GM19463 (cell line): ENCODE measurements at regions not wholly inside any gene's neighbourhood (a gene's known extent, or its start where the extent isn't known, plus 50 kb on each side); places are given as distances from the start of the nearest gene placed in this dataset.

ENCODE experiments used
- ATAC-seq: cut with Tn5 transposase; IDR thresholded peaks from one replicate; pipeline ENCODE4 v1.9.1; 2021; ENCODE audit warnings: mild to moderate bottlenecking, moderate library complexity; ENCODE audit not compliant: unreplicated experiment

DNA sequence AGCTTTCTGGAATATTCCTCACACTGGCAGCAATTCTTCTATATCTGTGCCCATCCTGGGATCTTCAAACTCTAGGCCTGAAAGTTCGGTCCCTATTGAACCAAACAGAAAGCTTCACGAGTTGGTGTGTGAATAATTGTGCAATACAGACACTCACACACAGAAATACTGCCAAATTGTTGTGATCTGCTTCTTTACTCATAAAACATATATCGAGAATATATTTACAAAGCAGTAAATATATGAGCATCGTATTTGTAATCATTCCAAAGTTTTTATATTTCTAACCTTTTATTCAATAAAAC, 56.6 kb upstream of the BEX4 start:
- ATAC-seq: no peak

DNA sequence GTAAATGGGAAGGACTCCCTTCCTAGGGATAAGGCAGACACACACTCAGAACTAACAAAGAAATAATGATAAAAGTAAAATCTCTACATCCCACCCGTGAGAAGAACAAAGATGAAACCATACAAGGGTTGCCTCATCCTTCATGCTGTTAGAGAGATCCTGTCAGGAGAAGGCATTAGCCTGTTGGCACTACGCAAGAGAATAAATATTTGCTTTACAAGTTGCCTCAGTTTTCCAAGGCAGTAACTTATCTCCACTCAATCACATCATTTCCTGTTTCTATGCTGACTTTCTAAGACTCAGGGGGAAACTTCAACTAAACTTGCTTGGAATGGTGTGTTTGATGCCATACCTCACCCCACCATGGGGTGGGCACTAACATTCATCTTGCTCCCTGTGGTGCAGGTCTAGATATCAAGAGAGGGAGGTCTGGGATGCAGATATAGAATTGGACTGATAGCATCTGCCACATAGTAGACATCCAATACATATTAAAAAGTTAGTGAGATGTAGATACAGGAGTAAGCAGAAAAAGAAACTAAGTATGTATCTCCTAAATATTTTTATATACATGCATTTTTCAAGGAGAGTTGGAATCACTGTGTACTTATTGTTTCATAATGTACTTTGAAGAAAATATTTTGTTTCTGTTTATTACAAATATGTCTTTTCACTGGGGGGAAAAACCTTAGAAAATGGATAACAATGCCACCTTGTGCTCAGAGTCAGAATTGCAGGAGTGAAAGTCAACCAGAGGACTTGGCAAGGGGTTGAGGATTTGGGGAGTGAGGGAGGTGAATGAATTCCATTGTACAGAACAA, 57.2 kb upstream of the BEX4 start:
- no peak for ATAC-seq

DNA sequence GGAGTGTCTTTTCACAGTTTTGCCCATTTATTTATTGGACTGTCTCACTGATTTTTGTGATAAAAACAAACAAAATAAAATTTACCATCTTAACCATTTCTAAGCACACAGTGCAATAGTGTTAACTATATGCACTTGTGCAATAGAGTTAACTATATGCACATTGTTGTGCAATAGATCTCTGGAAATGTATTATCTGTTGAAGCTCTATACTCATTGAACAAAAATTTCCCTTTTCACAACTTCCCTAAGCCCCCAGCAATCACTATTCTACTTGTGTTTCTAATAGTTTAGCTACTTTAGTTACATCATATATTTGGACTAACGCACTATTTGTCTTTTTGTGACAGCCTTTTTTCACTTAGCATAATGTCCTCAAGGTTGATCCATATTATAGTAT, 59.7 kb upstream of the BEX4 start:
- ATAC-seq: no peak

DNA sequence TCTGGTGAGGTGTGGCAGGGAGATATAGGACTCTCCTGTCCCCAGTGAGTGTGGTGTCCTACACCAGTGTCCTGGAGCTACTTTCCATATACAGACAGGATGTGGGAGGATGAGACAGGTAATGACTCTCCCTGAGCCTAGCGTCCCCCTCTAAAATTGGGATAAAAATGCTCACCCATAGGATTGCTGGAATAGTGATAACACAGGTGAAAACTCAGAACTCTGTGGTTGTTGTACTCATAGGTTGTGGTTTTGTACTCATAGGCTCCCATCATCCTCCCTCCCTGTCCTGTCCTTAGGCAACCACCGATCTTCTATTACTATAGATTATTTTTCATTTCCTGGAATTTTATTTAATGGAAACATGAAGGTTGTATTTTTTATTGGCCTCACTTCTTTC, 60.7 kb upstream of the NXF3 start:
- no peak for ATAC-seq

DNA sequence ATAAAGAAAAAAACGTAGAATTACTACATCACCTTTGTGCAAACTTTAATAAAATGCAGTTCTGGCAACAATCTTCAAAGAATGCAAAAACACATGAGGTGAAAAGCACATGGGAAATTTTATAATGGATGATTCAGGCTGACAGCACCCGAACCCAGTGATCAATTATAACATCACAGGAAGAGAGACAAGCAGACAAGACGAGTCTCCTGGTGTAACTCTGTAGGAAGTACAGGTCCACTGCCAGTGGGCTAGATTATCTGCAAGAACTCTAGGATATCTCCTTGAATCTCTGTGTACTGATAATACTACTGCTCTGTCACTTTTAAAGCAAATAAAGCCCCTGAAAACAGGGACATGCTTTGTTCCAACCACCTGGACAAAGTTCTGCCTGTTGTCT, 58.9 kb upstream of the NXF3 start:
- peak; percentile 13 for ATAC-seq

DNA sequence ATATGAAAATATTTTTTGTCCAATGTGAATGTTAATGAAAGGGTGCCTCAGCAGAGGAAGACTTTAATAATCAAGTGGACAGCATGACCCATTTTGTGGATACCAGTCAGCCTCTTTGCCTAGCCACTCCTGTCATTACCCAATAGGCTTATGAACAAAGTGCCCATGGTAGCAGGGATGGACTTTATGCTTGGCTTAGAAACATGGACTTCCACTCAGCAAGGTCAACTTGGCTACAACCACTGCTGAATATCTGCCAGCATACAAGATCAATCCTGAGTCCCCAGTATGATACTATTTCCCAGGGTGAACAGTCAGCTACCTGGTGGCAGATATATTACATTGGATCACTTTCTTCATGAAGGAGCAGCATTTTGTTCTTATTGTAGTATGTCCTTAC, 56.7 kb upstream of the NXF3 start:
- ATAC-seq: no peak

DNA sequence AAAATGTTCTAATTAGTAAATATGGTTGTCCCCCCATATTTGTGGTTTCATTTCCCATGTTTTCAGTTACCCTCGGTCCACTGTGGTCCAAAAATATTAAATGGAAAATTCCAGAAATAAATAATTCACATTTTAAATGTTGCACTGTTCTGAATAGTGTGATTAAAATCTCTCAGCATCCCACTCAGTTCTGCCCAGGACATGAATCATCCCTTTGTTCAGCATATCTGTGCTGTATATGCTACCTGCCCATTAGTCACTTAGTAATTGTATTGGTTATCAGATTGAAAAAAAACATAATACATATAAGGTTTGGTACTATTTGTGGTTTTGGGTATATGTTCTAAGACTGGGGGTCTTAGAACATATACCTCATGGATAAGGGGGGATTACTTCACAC, 55.1 kb upstream of the NXF3 start:
- no peak for ATAC-seq
